ENCODE measurements at regions not wholly inside any gene's neighbourhood (a gene's known extent, or its start where the extent isn't known, plus 50 kb on each side); places are given as distances from the start of the nearest gene placed in this dataset.

DNA sequence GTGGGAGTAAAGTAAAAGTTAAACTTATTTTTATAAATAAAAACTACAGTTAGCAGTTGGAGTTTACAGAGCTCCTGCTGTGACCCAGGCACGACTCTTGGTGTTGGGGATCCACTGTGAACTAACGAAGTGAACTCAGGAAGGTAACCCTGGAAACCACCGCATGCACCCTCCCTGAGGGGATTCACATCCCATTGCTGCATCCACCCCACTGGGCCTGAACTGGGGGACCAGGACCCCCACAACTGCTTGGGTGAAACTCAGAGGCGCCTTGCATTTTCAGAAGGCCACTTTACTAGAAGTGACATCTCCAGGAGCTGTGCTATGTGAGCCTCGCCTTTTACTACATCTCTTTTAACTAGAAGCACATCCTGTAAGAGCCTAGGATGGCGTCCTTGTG is 166.4 kb downstream of the TEX29 start:
- TF ChIP-seq POLR2A (IDR thresholded peaks at IDR 0.05), result no peak
- TF ChIP-seq, protein P1, sequence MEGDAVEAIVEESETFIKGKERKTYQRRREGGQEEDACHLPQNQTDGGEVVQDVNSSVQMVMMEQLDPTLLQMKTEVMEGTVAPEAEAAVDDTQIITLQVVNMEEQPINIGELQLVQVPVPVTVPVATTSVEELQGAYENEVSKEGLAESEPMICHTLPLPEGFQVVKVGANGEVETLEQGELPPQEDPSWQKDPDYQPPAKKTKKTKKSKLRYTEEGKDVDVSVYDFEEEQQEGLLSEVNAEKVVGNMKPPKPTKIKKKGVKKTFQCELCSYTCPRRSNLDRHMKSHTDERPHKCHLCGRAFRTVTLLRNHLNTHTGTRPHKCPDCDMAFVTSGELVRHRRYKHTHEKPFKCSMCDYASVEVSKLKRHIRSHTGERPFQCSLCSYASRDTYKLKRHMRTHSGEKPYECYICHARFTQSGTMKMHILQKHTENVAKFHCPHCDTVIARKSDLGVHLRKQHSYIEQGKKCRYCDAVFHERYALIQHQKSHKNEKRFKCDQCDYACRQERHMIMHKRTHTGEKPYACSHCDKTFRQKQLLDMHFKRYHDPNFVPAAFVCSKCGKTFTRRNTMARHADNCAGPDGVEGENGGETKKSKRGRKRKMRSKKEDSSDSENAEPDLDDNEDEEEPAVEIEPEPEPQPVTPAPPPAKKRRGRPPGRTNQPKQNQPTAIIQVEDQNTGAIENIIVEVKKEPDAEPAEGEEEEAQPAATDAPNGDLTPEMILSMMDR (IDR thresholded peaks at IDR 0.05), result no peak

Data from uterus (tissue), 2 donors.